GM23338 (cell line): ENCODE measurements at regions not wholly inside any gene's neighbourhood (a gene's known extent, or its start where the extent isn't known, plus 50 kb on each side); places are given as distances from the start of the nearest gene placed in this dataset.

Experiments
- ATAC-seq: fragments of 200-7000 bp; cut with Tn5 transposase; 3 replicates; pipeline ENCODE4 v1.9.1; 2020
- DNase-seq: peaks from one replicate; pipeline ENCODE4 v3.0.0-alpha.2; 2015; ENCODE audit warnings: low spot score
- H2AFZ ChIP-seq: fragments of 200-600 bp; sonication (generic); 2 replicates; pipeline ENCODE4 v1.8.0; 2016; ENCODE audit warnings: antibody characterized with exemption, mild to moderate bottlenecking, moderate library complexity
- H3F3A ChIP-seq: fragments of 200-600 bp; sonication (generic); replicated peaks from 2 replicates; pipeline ENCODE4 v1.8.0; 2017; ENCODE audit warnings: antibody characterized with exemption, mixed run types, low read depth
- H3K27ac ChIP-seq: fragments of 200-600 bp; sonication (generic); 2 replicates; pipeline ENCODE4 v1.6.1; 2016; ENCODE audit warnings: low read depth
- H3K27me3 ChIP-seq: fragments of 200-600 bp; sonication (generic); 2 replicates; pipeline ENCODE4 v1.8.0; 2016; ENCODE audit warnings: mild to moderate bottlenecking, mixed run types, moderate library complexity; ENCODE audit not compliant: insufficient read depth
- H3K36me3 ChIP-seq: fragments of 200-600 bp; sonication (generic); 2 replicates; pipeline ENCODE4 v1.8.0; 2016; ENCODE audit warnings: mild to moderate bottlenecking; ENCODE audit not compliant: insufficient read depth
- H3K4me1 ChIP-seq: fragments of 200-600 bp; sonication (generic); 2 replicates; pipeline ENCODE4 v1.8.0; 2016; ENCODE audit warnings: mild to moderate bottlenecking, moderate library complexity; ENCODE audit not compliant: insufficient read depth
- H3K4me2 ChIP-seq: fragments of 200-600 bp; sonication (generic); 2 replicates; pipeline ENCODE4 v1.7.1; 2017; ENCODE audit warnings: mixed run types
- H3K4me3 ChIP-seq: fragments of 200-600 bp; sonication (generic); 2 replicates; pipeline ENCODE4 v1.6.1; 2016; ENCODE audit warnings: mixed run types
- H3K79me2 ChIP-seq: fragments of 200-600 bp; sonication (generic); replicated peaks from 2 replicates; pipeline ENCODE4 v1.8.0; 2017; ENCODE audit warnings: mild to moderate bottlenecking; ENCODE audit not compliant: insufficient read depth
- H3K9me2 ChIP-seq: fragments of 200-600 bp; sonication (generic); 2 replicates; pipeline ENCODE4 v1.8.0; 2017; ENCODE audit not compliant: insufficient read depth
- H4K20me1 ChIP-seq: fragments of 200-600 bp; sonication (generic); replicated peaks from 2 replicates; pipeline ENCODE4 v1.8.0; 2017; ENCODE audit warnings: mild to moderate bottlenecking; ENCODE audit not compliant: insufficient read depth
- H3K27ac Mint-ChIP-seq: 2 replicates; pipeline ENCODE4 v1.8.0; 2020; ENCODE audit warnings: inconsistent platforms, mild to moderate bottlenecking, moderate library complexity, mixed read lengths
- H3K27me3 Mint-ChIP-seq: 3 replicates; pipeline ENCODE4 v1.8.0; 2022; ENCODE audit warnings: low read depth, mild to moderate bottlenecking, moderate library complexity, mixed read lengths, inconsistent platforms; ENCODE audit not compliant: insufficient read depth, poor library complexity
- H3K36me3 Mint-ChIP-seq: 3 replicates; pipeline ENCODE4 v1.8.0; 2021; ENCODE audit warnings: low read depth, mild to moderate bottlenecking, inconsistent platforms, moderate library complexity, mixed read lengths
- H3K4me1 Mint-ChIP-seq: 3 replicates; pipeline ENCODE4 v1.8.0; 2020; ENCODE audit warnings: mild to moderate bottlenecking, inconsistent platforms, mixed read lengths
- H3K4me3 Mint-ChIP-seq: 3 replicates; pipeline ENCODE4 v1.8.0; 2021; ENCODE audit warnings: moderate library complexity, mild to moderate bottlenecking, inconsistent platforms, mixed read lengths
- H3K9me3 Mint-ChIP-seq: 3 replicates; pipeline ENCODE4 v1.8.0; 2020; ENCODE audit warnings: moderate library complexity, mild to moderate bottlenecking, inconsistent platforms, mixed read lengths
- CREB1 ChIP-seq: fragments of 250-450 bp; sonication (Bioruptor Pico); IDR thresholded peaks from 2 replicates; pipeline ENCODE4 v1.5.0; 2020; ENCODE audit warnings: low read depth, mild to moderate bottlenecking, moderate library complexity
- CTCF ChIP-seq, 2 experiments: fragments of 200-600 bp in 1 of 2; sonication (generic) in 1 of 2; conservative IDR thresholded peaks; 2 replicates each; pipeline versions ENCODE4 v1.5.1 to v1.6.1; 2016 to 2017; ENCODE audit warnings: antibody characterized with exemption in 2 of 2, low read depth in 2 of 2, mild to moderate bottlenecking in 2 of 2, moderate library complexity in 1 of 2
- EZH2 ChIP-seq: fragments of 200-600 bp; sonication (generic); IDR thresholded peaks from one replicate; pipeline ENCODE4 v1.8.0; 2017; ENCODE audit warnings: antibody characterized with exemption, mild to moderate bottlenecking, low read depth; ENCODE audit not compliant: unreplicated experiment
- JUNB ChIP-seq: IDR thresholded peaks from one replicate; pipeline ENCODE4 v1.6.1; 2016; ENCODE audit warnings: antibody characterized with exemption; ENCODE audit not compliant: unreplicated experiment
- POLR2AphosphoS5 ChIP-seq: IDR thresholded peaks from 2 replicates; pipeline ENCODE4 v1.6.1; 2016; ENCODE audit warnings: antibody characterized with exemption, low read depth
- ZNF114 ChIP-seq: fragments of 250-450 bp; sonication (Bioruptor Pico); IDR thresholded peaks from 2 replicates; pipeline ENCODE4 v1.5.0; 2020; ENCODE audit warnings: mild to moderate bottlenecking, moderate library complexity
- TF ChIP-seq, protein P1 (sequence below): fragments of 250-450 bp; sonication (Bioruptor Pico); IDR thresholded peaks from 2 replicates; pipeline ENCODE4 v1.5.0; 2020; ENCODE audit warnings: mild to moderate bottlenecking, moderate library complexity

DNA sequence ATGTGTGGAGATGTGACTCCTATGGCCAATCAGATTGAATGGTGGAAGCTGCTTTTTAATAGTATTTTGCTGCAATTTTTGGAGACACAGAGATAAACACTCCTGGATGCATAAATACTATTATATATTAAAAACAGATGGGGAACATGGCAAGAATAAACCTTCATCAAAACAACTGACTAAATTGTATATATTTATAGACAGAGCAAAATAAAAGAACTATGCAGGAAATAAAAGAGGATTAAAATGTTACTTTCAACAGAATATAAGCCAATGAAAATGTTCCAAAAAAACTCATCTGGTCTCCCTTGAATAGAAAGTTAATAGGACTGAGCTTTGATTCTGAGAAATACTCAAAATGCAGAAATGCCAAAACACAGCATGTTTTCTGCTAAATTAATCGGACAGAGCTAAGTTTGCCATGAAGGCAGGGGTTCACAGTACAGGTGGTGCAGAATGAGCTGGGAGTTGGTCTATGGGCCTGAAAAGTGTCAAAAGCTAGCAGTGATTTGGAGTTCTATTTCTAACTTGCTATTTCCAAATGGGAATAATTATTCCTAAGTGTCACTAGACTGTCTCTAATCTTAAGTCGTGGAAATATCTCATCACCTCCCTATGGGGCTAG, 227.2 kb downstream of the CNTN3 start (continued):
- TF ChIP-seq, protein P1, sequence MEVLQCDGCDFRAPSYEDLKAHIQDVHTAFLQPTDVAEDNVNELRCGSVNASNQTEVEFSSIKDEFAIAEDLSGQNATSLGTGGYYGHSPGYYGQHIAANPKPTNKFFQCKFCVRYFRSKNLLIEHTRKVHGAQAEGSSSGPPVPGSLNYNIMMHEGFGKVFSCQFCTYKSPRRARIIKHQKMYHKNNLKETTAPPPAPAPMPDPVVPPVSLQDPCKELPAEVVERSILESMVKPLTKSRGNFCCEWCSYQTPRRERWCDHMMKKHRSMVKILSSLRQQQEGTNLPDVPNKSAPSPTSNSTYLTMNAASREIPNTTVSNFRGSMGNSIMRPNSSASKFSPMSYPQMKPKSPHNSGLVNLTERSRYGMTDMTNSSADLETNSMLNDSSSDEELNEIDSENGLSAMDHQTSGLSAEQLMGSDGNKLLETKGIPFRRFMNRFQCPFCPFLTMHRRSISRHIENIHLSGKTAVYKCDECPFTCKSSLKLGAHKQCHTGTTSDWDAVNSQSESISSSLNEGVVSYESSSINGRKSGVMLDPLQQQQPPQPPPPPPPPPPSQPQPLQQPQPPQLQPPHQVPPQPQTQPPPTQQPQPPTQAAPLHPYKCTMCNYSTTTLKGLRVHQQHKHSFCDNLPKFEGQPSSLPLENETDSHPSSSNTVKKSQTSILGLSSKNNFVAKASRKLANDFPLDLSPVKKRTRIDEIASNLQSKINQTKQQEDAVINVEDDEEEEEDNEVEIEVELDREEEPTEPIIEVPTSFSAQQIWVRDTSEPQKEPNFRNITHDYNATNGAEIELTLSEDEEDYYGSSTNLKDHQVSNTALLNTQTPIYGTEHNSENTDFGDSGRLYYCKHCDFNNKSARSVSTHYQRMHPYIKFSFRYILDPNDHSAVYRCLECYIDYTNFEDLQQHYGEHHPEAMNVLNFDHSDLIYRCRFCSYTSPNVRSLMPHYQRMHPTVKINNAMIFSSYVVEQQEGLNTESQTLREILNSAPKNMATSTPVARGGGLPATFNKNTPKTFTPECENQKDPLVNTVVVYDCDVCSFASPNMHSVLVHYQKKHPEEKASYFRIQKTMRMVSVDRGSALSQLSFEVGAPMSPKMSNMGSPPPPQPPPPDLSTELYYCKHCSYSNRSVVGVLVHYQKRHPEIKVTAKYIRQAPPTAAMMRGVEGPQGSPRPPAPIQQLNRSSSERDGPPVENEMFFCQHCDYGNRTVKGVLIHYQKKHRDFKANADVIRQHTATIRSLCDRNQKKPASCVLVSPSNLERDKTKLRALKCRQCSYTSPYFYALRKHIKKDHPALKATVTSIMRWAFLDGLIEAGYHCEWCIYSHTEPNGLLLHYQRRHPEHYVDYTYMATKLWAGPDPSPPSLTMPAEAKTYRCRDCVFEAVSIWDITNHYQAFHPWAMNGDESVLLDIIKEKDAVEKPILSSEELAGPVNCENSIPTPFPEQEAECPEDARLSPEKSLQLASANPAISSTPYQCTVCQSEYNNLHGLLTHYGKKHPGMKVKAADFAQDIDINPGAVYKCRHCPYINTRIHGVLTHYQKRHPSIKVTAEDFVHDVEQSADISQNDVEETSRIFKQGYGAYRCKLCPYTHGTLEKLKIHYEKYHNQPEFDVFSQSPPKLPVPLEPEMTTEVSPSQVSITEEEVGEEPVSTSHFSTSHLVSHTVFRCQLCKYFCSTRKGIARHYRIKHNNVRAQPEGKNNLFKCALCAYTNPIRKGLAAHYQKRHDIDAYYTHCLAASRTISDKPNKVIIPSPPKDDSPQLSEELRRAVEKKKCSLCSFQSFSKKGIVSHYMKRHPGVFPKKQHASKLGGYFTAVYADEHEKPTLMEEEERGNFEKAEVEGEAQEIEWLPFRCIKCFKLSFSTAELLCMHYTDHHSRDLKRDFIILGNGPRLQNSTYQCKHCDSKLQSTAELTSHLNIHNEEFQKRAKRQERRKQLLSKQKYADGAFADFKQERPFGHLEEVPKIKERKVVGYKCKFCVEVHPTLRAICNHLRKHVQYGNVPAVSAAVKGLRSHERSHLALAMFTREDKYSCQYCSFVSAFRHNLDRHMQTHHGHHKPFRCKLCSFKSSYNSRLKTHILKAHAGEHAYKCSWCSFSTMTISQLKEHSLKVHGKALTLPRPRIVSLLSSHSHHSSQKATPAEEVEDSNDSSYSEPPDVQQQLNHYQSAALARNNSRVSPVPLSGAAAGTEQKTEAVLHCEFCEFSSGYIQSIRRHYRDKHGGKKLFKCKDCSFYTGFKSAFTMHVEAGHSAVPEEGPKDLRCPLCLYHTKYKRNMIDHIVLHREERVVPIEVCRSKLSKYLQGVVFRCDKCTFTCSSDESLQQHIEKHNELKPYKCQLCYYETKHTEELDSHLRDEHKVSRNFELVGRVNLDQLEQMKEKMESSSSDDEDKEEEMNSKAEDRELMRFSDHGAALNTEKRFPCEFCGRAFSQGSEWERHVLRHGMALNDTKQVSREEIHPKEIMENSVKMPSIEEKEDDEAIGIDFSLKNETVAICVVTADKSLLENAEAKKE, result no peak
- TF ChIP-seq CTCF (conservative IDR thresholded peaks at IDR 0.05; ENCODE audit: low read depth in 2 of 2), result no peak
- TF ChIP-seq JUNB, result no peak
- TF ChIP-seq CREB1 (CRISPR knock-in tag), result no peak
- no peak for TF ChIP-seq POLR2AphosphoS5
- TF ChIP-seq EZH2, result no peak

DNA sequence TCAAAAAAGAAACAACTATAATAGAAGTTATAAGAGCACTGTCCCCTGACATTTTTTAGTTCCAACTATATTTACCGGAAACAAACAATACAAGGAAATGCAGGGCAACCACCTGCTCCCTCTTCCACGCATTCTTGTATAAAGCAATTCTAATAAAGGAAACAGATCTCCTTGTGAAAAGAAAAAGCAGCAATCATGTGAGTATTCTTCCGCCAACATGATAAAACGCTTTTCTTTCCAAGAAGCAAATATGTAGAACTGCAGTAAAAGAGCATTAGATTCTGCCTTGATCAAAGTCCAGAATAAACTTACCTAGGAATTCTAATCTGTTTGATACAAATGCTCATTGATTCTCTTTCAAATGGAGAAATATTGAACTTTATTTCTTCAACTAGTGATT, 230.3 kb downstream of the CNTN3 start:
- H3K36me3 Mint-ChIP-seq, result no peaks in the 10 kb centered on the region
- Histone ChIP-seq H3K27ac (no peak overlapping the region), H3K9me2 (no peaks in the 10 kb centered on the region), H3K4me2 (no peak overlapping the region), H3K4me1 (peaks cover 4% of the 10 kb centered on the region; the same call in 1 of the 2 replicates), H3F3A (no peaks in the 10 kb centered on the region), H3K36me3 (no peaks in the 10 kb centered on the region), H3K79me2 (no peaks in the 10 kb centered on the region), H4K20me1 (no peaks in the 10 kb centered on the region), H2AFZ (no peak overlapping the region), H3K4me3 (no peak overlapping the region), H3K27me3 (no peaks in the 10 kb centered on the region)
- no peaks in the 10 kb centered on the region; the same call in 2 of the 3 replicates for H3K9me3 Mint-ChIP-seq
- no peak overlapping the region for H3K4me3 Mint-ChIP-seq
- DNase-seq (no peak), ATAC-seq (no peak)
- H3K4me1 Mint-ChIP-seq, result no peaks in the 10 kb centered on the region; the same call in 2 of the 3 replicates
- no peak overlapping the region for H3K27ac Mint-ChIP-seq
- H3K27me3 Mint-ChIP-seq, result peaks cover 2% of the 10 kb centered on the region
- no peak for TF ChIP-seq ZNF114
